ENCODE measurements at regions not wholly inside any gene's neighbourhood (a gene's known extent, or its start where the extent isn't known, plus 50 kb on each side); places are given as distances from the start of the nearest gene placed in this dataset.
"Not testable (repeated sequence)": the region's sequence is repeated elsewhere in the genome, so short reads cannot be mapped to it uniquely, and the experiment has no call there.

DNA sequence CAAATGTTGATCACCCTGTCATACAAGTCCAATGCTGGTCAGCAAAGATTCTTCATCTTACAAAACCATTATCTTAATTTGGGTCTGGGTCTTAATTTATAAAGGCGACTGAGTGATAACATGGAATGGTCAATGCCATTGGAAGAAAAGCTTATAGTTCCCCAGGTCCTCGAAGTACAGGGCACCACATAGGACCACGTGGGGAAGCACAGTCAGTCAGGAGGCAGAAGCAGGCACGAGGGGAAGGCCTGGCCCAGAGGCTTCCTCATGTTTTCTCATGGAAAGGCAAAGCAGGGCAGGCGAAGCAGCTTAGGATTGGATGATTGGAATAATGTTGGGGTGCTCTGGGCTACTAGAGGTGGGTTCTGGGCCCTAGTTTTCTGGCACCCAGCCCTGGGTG lies 175.7 kb downstream of the FASLG start:
- no peak overlapping the region for H3K27ac ChIP-seq
- H3K36me3 ChIP-seq (replicated peaks in 1 of 2; ENCODE audit: insufficient read depth in 1 of 2, low read depth in 2 of 2): no peaks in the 10 kb centered on the region
- H3K4me1 ChIP-seq: no peaks in the 10 kb centered on the region
- H3K9me3 ChIP-seq: no peaks in the 10 kb centered on the region
- TF ChIP-seq POLR2A (IDR thresholded peaks at IDR 0.05): no peak
- TF ChIP-seq, protein P1, sequence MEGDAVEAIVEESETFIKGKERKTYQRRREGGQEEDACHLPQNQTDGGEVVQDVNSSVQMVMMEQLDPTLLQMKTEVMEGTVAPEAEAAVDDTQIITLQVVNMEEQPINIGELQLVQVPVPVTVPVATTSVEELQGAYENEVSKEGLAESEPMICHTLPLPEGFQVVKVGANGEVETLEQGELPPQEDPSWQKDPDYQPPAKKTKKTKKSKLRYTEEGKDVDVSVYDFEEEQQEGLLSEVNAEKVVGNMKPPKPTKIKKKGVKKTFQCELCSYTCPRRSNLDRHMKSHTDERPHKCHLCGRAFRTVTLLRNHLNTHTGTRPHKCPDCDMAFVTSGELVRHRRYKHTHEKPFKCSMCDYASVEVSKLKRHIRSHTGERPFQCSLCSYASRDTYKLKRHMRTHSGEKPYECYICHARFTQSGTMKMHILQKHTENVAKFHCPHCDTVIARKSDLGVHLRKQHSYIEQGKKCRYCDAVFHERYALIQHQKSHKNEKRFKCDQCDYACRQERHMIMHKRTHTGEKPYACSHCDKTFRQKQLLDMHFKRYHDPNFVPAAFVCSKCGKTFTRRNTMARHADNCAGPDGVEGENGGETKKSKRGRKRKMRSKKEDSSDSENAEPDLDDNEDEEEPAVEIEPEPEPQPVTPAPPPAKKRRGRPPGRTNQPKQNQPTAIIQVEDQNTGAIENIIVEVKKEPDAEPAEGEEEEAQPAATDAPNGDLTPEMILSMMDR (IDR thresholded peaks at IDR 0.05): no peak
- no peak overlapping the region for H3K4me3 ChIP-seq
- intact Hi-C loops (cut with DNase I): no loop called here
- WGBS, 2 donors: 70 to 75% methylated on average over 5 of the region's 5 CpGs
- H3K27me3 ChIP-seq: no peaks in the 10 kb centered on the region
- DNase-seq (no peak), ATAC-seq (no peak)

DNA sequence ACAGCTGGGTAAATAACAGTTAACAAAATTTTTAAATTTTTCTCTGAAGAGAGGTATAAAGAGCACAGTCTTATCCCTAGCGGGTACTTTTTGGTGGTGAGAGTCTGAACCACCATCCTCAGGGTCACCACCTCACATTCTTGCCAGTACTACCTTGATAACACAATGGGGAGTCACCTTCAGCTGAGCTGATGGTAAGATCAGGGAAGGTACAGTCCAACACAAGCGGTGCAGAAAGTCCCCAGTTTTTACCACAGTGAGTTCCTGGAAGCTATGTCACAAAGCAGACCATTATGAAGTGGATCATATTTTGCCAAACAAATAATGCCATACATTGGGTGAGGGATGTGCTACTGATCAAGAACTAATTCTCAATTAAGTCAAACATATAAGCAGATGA lies 176.9 kb downstream of the FASLG start:
- H3K36me3 ChIP-seq (replicated peaks in 1 of 2; ENCODE audit: insufficient read depth in 1 of 2, low read depth in 2 of 2): no peaks in the 10 kb centered on the region

DNA sequence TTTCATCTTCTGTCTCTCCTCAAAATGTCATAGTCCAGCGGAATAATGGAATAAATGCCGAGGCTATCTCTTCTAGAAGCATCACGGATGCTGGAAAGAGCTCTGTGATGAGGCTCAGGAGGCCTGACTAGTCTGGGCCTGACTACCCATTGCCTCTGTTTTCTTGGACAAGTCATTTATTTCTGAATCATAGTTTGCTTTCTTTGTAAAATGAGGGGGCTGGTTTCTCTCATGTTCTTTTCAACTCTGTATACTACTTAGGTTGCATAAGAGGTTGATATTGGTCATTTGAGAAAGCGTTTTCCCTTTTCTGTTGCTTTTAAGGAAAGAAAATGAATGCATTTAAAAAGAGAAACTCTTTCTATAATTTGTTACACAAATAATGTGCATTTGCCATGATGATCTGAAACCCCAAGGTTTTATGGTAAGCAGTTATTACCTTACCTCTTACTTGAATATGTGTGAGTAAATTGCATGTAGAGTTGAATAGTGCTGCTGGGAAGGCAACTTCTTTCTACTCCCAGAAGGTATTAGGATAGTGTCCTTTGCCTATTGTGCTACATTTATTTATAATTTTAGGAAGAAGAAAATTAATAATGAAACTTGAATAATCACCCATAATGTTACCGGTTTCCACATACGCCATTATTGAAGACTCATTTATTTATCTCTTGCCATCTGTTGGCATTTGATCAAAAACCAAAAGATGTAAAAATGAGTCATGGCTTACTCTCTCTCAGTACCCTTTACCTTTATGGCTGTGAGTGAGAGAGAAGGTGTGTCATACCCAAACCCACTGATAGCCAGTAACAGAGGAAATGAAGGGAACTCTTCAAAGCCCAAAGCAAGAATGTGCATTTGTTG lies 179.1 kb downstream of the FASLG start:
- intact Hi-C loops (cut with DNase I): no loop called here
- H3K36me3 ChIP-seq (replicated peaks in 1 of 2; ENCODE audit: insufficient read depth in 1 of 2, low read depth in 2 of 2): no peaks in the 10 kb centered on the region
- WGBS, 2 donors: 73 to 84% methylated on average over 6 of the region's 6 CpGs
- no peaks in the 10 kb centered on the region for H3K9me3 ChIP-seq
- H3K4me3 ChIP-seq: no peak overlapping the region
- ATAC-seq (no peak), DNase-seq (no peak)
- no peak for TF ChIP-seq POLR2A (IDR thresholded peaks at IDR 0.05)
- TF ChIP-seq, protein P1 (IDR thresholded peaks at IDR 0.05): no peak
- no peak overlapping the region for H3K27ac ChIP-seq
- no peaks in the 10 kb centered on the region for H3K27me3 ChIP-seq
- no peaks in the 10 kb centered on the region for H3K4me1 ChIP-seq

More for the DNA sequence above, 176.9 kb downstream of the FASLG start:
- no peak for DNase-seq
- Histone ChIP-seq H3K4me1 (no peaks in the 10 kb centered on the region), H3K4me3 (no peak overlapping the region), H3K9me3 (no peaks in the 10 kb centered on the region), H3K27me3 (no peaks in the 10 kb centered on the region), H3K27ac (no peak overlapping the region)
- 67 to 72% methylated on average over 2 of the region's 2 CpGs for WGBS, 2 donors
- TF ChIP-seq, protein P1 (IDR thresholded peaks at IDR 0.05): no peak
- no peak for TF ChIP-seq POLR2A (IDR thresholded peaks at IDR 0.05)
- intact Hi-C loops (cut with DNase I): no loop called here
- no peak for ATAC-seq

DNA sequence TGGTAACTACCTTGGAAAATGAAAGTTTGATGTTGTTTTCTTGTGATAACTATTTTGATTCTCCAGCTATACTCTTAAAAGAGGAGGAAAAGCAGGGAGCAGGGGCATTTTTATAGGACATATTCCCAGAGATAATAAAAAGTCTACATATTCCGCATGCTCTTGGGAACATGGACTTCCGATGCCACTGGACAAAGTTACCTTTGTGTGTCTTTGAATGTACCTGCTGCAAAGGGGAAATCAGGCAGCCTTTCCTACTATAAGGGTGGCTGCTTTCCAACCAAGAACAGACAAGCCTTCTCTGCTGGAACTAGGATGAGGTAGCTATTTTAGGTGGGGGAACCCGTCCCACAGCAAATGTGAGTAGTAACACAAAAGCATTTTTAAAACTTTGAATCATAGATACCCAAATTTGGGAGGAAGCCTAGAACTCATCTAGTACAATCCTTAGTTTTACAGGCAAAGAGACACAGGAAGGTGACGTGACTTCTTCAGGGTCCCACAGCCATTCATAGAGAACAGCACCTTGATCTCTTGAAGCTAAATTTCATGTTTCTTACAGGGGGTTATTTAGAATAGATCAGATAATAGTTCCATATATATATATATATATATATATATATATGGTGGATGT lies 179.9 kb downstream of the FASLG start:
- TF ChIP-seq POLR2A (IDR thresholded peaks at IDR 0.05): no peak
- TF ChIP-seq, protein P1 (IDR thresholded peaks at IDR 0.05): no peak
- intact Hi-C loops (cut with DNase I): no loop called here
- H3K27ac ChIP-seq: no peak overlapping the region
- no peak for DNase-seq
- no peaks in the 10 kb centered on the region for H3K36me3 ChIP-seq (replicated peaks in 1 of 2; ENCODE audit: insufficient read depth in 1 of 2, low read depth in 2 of 2)
- H3K4me3 ChIP-seq: no peak overlapping the region
- ATAC-seq: no peak
- H3K9me3 ChIP-seq: no peaks in the 10 kb centered on the region
- no peaks in the 10 kb centered on the region for H3K27me3 ChIP-seq
- H3K4me1 ChIP-seq: no peaks in the 10 kb centered on the region
- WGBS, 2 donors: 72 to 78% methylated on average over 4 of the region's 4 CpGs

DNA sequence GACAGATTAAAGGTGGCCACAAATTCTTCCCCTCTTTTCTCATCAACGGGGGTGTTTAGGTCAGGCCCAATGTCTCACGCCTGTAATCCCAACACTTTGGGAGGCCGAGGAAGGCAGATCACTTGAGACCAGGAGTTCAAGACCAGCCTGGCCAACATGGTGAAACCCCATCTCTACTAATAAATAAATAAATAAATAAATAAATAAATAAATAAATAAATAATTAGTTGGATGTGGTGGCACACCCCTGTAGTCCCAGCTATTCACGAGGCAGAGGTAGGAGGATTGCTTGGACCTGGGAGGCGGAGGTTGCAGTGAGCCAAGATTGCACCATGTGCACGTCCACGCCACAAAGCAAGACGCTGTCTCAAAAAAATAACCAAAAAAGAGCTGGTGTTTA lies 180.7 kb downstream of the FASLG start:
- H3K27me3 ChIP-seq; H3K9me3 ChIP-seq; H3K27ac ChIP-seq; intact Hi-C loops (cut with DNase I); H3K4me3 ChIP-seq; DNase-seq; H3K36me3 ChIP-seq (replicated peaks in 1 of 2; ENCODE audit: insufficient read depth in 1 of 2, low read depth in 2 of 2); H3K4me1 ChIP-seq; ATAC-seq: not testable (repeated sequence)
- 87 to 90% methylated on average over 8 of the region's 8 CpGs for WGBS, 2 donors
